ENCODE measurements at regions not wholly inside any gene's neighbourhood (a gene's known extent, or its start where the extent isn't known, plus 50 kb on each side); places are given as distances from the start of the nearest gene placed in this dataset.

DNA sequence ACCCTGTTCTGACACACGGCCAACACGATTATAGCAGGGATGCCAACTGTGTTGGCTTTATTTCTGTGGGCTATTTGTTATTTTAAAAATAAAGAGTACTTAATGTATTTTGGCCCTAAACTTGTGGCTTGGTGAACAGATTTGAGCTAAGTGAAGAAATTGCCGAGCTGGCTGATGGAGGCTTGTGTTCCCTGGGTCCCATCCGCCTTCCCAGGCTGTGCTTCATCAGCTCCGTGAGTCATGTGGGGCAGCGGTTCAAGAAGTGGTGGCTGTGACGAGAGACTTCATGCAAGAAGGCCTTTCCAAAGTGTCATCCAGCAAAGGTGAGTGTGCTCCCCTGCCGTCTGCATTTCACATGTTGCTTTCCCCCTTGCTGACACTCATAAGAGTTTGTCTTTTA is 73.6 kb upstream of the NCK2 start:
- TF ChIP-seq EZH2 (IDR thresholded peaks at IDR 0.05) (no peak), POLR2A (IDR thresholded peaks at IDR 0.05; ENCODE audit: borderline replicate concordance, extremely low read depth, insufficient read depth, insufficient read length) (no peak), CTCF (IDR thresholded peaks at IDR 0.05 in 2 of 3, conservative IDR thresholded peaks at IDR 0.05 in 1 of 3; ENCODE audit: borderline replicate concordance in 1 of 3, insufficient read depth in 1 of 3, low read depth in 2 of 3, low read length in 2 of 3) (no peak), RAD21 (IDR thresholded peaks at IDR 0.05; ENCODE audit: low read depth) (no peak), EGR1 (IDR thresholded peaks at IDR 0.05; ENCODE audit: low read depth) (no peak), JUND (IDR thresholded peaks at IDR 0.05) (no peak), SIN3A (IDR thresholded peaks at IDR 0.05; ENCODE audit: low read depth) (no peak), YY1 (IDR thresholded peaks at IDR 0.05; ENCODE audit: extremely low read depth, insufficient replicate concordance, low read depth, low read length) (no peak)
- TF ChIP-seq, protein P1, sequence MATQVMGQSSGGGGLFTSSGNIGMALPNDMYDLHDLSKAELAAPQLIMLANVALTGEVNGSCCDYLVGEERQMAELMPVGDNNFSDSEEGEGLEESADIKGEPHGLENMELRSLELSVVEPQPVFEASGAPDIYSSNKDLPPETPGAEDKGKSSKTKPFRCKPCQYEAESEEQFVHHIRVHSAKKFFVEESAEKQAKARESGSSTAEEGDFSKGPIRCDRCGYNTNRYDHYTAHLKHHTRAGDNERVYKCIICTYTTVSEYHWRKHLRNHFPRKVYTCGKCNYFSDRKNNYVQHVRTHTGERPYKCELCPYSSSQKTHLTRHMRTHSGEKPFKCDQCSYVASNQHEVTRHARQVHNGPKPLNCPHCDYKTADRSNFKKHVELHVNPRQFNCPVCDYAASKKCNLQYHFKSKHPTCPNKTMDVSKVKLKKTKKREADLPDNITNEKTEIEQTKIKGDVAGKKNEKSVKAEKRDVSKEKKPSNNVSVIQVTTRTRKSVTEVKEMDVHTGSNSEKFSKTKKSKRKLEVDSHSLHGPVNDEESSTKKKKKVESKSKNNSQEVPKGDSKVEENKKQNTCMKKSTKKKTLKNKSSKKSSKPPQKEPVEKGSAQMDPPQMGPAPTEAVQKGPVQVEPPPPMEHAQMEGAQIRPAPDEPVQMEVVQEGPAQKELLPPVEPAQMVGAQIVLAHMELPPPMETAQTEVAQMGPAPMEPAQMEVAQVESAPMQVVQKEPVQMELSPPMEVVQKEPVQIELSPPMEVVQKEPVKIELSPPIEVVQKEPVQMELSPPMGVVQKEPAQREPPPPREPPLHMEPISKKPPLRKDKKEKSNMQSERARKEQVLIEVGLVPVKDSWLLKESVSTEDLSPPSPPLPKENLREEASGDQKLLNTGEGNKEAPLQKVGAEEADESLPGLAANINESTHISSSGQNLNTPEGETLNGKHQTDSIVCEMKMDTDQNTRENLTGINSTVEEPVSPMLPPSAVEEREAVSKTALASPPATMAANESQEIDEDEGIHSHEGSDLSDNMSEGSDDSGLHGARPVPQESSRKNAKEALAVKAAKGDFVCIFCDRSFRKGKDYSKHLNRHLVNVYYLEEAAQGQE (IDR thresholded peaks at IDR 0.05; ENCODE audit: low read depth) = no peak

Data from HCT116 (cell line).